Vagina (tissue), 2 donors: ENCODE measurements at regions not wholly inside any gene's neighbourhood (a gene's known extent, or its start where the extent isn't known, plus 50 kb on each side); places are given as distances from the start of the nearest gene placed in this dataset.

ENCODE experiments used
- DNase-seq, 2 donors: peaks; one replicate each; pipeline ENCODE4 v3.0.0-alpha.2; 2017; ENCODE audit errors: extremely low spot score in 2 of 2
- H3K27ac ChIP-seq: fragments of 200-600 bp; sonication (generic); one replicate; pipeline ENCODE4 v1.5.1; 2019
- H3K27me3 ChIP-seq: fragments of 200-600 bp; sonication (generic); one replicate; pipeline ENCODE4 v1.5.1; 2019
- H3K36me3 ChIP-seq, 2 donors: fragments of 200-600 bp; sonication (generic); one replicate each; pipeline ENCODE4 v1.5.1; 2017 to 2019
- H3K4me1 ChIP-seq: fragments of 200-600 bp; sonication (generic); one replicate; pipeline ENCODE4 v1.5.1; 2019
- H3K4me3 ChIP-seq, 2 donors: fragments of 200-600 bp; sonication (generic); 1 replicate in 1 of 2; 2 replicates in 1 of 2; pipeline ENCODE4 v1.5.1; 2016 to 2019
- H3K9me3 ChIP-seq: fragments of 200-600 bp; sonication (generic); one replicate; pipeline ENCODE4 v1.5.1; 2019
- CTCF ChIP-seq, 3 experiments: fragments of 450-650 bp in 2 of 3; fragments of 200-600 bp in 1 of 3; sonication (generic) in 1 of 3; IDR thresholded peaks; one replicate each; pipeline ENCODE4 v1.5.1; 2017 to 2019; ENCODE audit warnings: antibody characterized with exemption in 3 of 3, mild to moderate bottlenecking in 2 of 3, moderate library complexity in 2 of 3
- POLR2A ChIP-seq, 2 donors: fragments of 450-650 bp; IDR thresholded peaks; one replicate each; pipeline ENCODE4 v1.6.1; 2017; ENCODE audit warnings: antibody characterized with exemption in 2 of 2, mild to moderate bottlenecking in 2 of 2, moderate library complexity in 2 of 2
- POLR2AphosphoS5 ChIP-seq, 2 donors: sonication (generic); formaldehyde crosslinking; IDR thresholded peaks; one replicate each; pipeline ENCODE4 v1.9.0; 2017; ENCODE audit warnings: antibody characterized with exemption in 2 of 2, mild to moderate bottlenecking in 2 of 2, low read depth in 1 of 2; ENCODE audit not compliant: insufficient read depth in 1 of 2
- intact Hi-C: fragments of 100-400 bp; cut with DNase I; formaldehyde crosslinking; loops from one replicate; pipeline ENCODE4 v1.15.1; 2023

GRCh38 chr7:91633013-91633441 is 247.5 kb downstream of the MTERF1 start:
- TF ChIP-seq POLR2AphosphoS5 (IDR thresholded peaks at IDR 0.05; ENCODE audit: insufficient read depth in 1 of 2, low read depth in 1 of 2): no peak
- TF ChIP-seq CTCF (IDR thresholded peaks at IDR 0.05): no peak
- no peak for TF ChIP-seq POLR2A (IDR thresholded peaks at IDR 0.05)
- intact Hi-C loops: no loop called here
- H3K4me3 ChIP-seq: no peak overlapping the region

GRCh38 chr7:91634485-91635177 is 245.9 kb downstream of the MTERF1 start:
- no peaks in the 10 kb centered on the region for H3K27me3 ChIP-seq
- no peak for TF ChIP-seq CTCF (IDR thresholded peaks at IDR 0.05)
- no peak for TF ChIP-seq POLR2AphosphoS5 (IDR thresholded peaks at IDR 0.05; ENCODE audit: insufficient read depth in 1 of 2, low read depth in 1 of 2)
- H3K4me3 ChIP-seq: no peak overlapping the region
- intact Hi-C loops: no loop called here
- no peaks in the 10 kb centered on the region for H3K9me3 ChIP-seq
- no peaks in the 10 kb centered on the region for H3K36me3 ChIP-seq
- no peak for DNase-seq
- no peak overlapping the region for H3K27ac ChIP-seq
- H3K4me1 ChIP-seq: no peaks in the 10 kb centered on the region

More at GRCh38 chr7:91633013-91633441, 247.5 kb downstream of the MTERF1 start:
- Histone ChIP-seq H3K27ac (no peak overlapping the region), H3K4me1 (no peaks in the 10 kb centered on the region), H3K9me3 (no peaks in the 10 kb centered on the region), H3K36me3 (no peaks in the 10 kb centered on the region), H3K27me3 (no peaks in the 10 kb centered on the region)
- no peak for DNase-seq

- TF ChIP-seq POLR2A (IDR thresholded peaks at IDR 0.05) (no peak), POLR2AphosphoS5 (IDR thresholded peaks at IDR 0.05; ENCODE audit: insufficient read depth in 1 of 2, low read depth in 1 of 2) (no peak), CTCF (IDR thresholded peaks at IDR 0.05) (peak; percentile 25 to 35 (median 27))
- H3K27me3 ChIP-seq: no peaks in the 10 kb centered on the region
- no peak overlapping the region for H3K27ac ChIP-seq
- H3K9me3 ChIP-seq: no peaks in the 10 kb centered on the region
- H3K36me3 ChIP-seq: no peaks in the 10 kb centered on the region
- H3K4me1 ChIP-seq: no peaks in the 10 kb centered on the region
- intact Hi-C loops: no loop called here
- no peak overlapping the region for H3K4me3 ChIP-seq
- DNase-seq: no peak
Measured at GRCh38 chr7:91636129-91636724, 244.3 kb downstream of the MTERF1 start.

GRCh38 chr7:91636728-91637127 is 243.8 kb downstream of the MTERF1 start:
- no peak overlapping the region for H3K27ac ChIP-seq
- no peak overlapping the region for H3K4me3 ChIP-seq

More at GRCh38 chr7:91636728-91637127, 243.8 kb downstream of the MTERF1 start:
- TF ChIP-seq POLR2AphosphoS5 (IDR thresholded peaks at IDR 0.05; ENCODE audit: insufficient read depth in 1 of 2, low read depth in 1 of 2) (no peak), CTCF (IDR thresholded peaks at IDR 0.05) (no peak), POLR2A (IDR thresholded peaks at IDR 0.05) (no peak)
- intact Hi-C loops: no loop called here
- DNase-seq: no peak
- Histone ChIP-seq H3K9me3 (no peaks in the 10 kb centered on the region), H3K27me3 (no peaks in the 10 kb centered on the region), H3K4me1 (no peaks in the 10 kb centered on the region), H3K36me3 (no peaks in the 10 kb centered on the region)
